ENCODE measurements at regions not wholly inside any gene's neighbourhood (a gene's known extent, or its start where the extent isn't known, plus 50 kb on each side); places are given as distances from the start of the nearest gene placed in this dataset.

GRCh38 chr4:3715855-3716630 lies 50.1 kb upstream of the ADRA2C start:
- no peak for DNase-seq (ENCODE audit: low read depth in 2 of 2)

DNA sequence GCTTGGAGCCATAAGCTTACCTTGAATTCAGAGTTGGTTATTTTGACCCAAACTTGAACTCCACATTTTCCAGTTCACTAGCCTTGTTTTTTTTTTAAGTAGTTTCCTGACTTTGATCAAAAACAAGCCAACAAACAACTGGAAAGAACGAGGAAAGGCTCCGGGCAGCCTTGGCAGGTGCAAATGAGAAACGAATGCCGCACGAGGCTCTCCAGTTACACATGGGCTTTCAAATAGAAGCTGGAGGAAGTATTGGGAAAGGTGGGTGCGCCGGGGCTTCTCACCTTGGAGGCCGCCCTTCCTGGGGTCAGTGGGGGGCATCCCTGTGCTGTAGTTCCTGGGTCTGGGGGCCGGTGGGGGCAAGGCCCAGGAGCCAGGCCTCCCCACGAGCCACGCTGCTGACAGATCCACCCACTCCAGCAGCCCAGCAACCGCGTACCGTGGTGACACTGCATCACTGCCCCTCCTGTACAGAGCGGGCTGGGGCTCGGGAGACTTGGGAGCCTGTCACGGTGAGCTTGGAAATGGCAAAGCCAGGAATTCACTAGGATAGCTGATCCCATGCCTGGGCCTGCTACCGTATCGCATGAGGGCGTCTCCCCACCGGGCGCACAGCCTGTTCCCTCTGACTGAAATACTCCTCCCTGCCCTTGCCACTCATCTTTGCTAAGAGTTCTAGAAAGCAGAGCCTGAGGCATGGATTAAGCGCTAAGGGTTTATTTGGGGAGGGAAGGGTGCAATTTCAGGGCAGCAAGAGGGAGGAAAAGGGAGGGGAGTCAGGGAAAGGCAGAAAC lies 50.9 kb upstream of the ADRA2C start:
- DNase-seq (ENCODE audit: low read depth in 2 of 2) = no peak

DNA sequence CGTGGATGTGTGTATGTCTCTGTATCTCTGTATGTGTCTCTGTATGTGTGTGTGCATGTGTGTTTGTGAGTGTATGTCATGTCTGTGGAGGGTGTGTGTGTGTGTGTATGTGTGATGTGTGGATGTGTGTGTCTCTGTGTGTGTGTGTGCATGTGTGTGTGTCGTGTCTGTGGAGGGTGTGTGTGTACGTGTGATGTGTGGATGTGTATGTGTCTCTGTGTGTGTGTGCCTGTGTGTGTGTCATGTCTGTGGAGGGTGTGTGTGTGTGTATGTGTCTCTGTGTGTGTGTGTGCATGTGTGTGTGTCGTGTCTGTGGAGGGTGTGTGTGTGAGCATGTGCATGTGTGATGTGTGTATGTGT lies 51.6 kb upstream of the ADRA2C start:
- DNase-seq (ENCODE audit: low read depth in 2 of 2) = no peak

- no peak for DNase-seq (ENCODE audit: low read depth in 2 of 2)
Observed at GRCh38 chr4:3713817-3714641, 52.2 kb upstream of the ADRA2C start.

GRCh38 chr4:3713346-3713745 lies 52.8 kb upstream of the ADRA2C start:
- DNase-seq (ENCODE audit: low read depth in 2 of 2) = no peak

DNA sequence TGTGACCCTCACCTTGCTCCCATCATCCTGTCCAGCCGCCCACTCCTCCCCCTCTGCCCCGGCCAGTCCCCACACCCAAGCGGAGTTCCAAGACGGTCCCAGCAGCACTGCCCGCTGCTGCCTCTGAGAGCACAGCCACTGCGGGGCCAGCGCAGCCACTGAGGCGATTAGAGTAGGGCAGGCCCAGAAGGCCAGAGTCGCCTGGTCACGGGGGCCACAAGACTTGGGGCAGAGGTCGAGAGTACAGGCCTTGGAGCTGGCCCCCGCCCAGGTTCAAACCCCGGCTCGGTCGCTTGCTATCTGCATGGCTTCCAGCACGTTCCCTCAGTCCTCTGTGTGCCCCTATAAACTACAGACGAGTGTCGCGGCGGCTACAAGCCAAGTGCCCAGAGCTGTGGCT lies 53.2 kb upstream of the ADRA2C start:
- DNase-seq (ENCODE audit: low read depth in 2 of 2) = no peak

- no peak for DNase-seq (ENCODE audit: low read depth in 2 of 2)
Observed at GRCh38 chr4:3712112-3712805, 53.9 kb upstream of the ADRA2C start.

DNA sequence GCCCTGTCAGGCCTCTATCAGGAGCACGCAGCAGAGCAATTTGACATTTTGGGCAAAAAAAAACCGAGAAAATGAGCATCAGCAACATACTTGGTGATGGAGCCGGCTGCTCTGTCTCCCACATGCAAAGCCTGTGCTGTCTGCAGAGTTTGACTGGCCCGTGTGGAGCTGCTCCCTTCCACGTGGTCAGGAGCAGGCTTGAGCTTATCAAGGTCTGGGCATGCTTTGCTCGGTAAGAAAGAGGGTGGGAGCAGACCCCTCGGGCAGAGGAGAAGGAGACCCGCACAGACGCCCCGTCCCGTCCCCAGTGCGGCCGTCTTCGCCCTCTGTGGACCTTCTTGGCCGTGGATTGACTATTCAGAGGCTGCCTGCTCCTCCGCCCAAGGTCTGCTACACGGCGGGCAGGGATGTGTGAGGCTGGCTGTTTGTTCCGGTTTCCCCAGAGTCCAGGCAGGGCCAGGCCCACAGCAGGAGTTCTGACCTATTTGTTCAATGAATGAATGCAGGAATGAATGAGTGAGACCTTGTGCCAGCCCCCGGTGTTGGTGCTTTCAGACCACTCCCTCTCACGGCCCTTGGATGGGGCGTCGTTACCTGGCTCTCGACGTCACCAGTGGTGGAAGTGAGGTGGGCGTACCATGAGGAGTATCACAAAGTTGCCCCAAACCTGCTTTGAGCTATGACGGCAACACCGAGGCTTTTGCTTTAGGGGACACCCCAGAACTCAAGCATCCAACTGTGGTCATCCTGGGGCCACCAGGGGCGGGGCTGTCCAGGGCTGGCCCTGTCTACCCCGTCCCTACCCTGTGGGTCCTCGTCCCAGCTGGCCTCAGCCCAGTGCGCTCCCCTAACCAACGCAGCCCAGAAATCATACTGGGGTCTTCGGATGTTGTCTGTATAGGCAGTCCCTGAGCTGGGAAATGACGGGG lies 54.7 kb upstream of the ADRA2C start:
- no peak for DNase-seq (ENCODE audit: low read depth in 2 of 2)

DNA sequence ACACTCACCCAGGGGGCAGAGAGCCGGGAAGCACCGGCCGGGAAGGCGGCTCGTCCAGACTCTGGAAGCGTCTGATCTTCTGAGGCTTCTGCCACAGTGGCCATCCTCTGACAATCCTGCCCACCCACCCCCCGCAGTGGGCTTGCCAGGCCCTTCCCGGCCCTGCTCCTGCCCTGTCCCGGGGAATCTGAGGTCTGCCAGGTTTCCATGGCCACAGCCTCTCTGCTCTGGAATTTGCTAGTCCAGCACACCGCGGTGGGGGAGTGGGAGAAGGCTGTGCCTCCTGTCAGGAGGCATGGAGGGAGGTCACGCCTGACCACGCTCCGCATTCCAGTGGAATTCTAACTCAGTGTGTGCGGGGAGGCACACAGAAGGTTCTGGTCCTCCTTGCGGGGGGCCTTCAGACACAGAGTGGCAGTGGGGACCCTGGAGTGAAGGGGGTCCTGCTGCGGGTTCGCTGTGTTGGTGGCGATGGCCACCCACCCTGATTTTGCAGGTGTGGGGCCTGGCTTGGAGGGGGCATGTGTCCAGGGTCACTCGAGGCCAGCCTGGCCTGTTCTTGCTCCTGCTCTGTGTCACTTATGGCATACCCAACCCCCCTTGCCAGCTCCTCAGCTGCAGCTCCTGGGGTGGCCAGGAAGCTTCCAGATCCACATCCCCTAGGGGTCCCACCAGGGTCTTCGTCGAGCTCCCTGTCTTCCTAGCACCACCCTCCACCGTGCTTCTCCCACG lies 55.6 kb upstream of the ADRA2C start:
- DNase-seq (ENCODE audit: low read depth in 2 of 2) = no peak

DNA sequence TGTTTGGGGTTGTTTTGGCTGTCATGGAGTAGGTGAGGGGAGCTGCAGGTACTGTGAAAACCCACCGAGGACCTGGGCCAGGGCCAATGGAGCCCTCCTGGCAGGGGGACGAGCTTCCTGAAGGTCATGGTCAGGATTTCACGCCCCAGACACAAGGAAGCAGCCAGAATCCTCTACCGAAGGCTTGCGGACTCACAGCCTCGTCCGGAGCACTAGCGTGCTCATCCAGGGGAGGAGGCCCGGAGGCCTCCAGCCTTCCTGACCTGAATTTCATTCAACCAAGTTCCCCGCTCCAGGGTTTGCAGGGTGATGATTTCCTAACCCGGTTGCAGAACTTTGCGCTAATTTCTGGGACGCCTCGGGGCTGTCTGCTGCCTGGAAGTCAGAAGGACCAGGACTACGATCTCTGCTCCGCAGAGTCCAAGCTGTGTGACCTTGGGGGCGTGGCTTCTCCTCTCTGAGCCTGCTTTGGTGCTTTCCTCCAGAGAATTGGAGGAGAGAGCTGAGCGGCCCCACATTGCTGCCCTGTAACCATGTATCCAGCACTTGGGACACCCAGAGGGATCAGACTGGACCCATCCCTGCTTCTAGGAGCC lies 56.2 kb upstream of the ADRA2C start:
- DNase-seq (ENCODE audit: low read depth in 2 of 2) = no peak

GRCh38 chr4:3709061-3709845 lies 56.9 kb upstream of the ADRA2C start:
- DNase-seq (ENCODE audit: low read depth in 2 of 2) = no peak

- DNase-seq (ENCODE audit: low read depth in 2 of 2) = no peak
Observed at GRCh38 chr4:3708611-3709010, 57.6 kb upstream of the ADRA2C start.

GRCh38 chr4:3708103-3708510 lies 58.1 kb upstream of the ADRA2C start:
- DNase-seq (ENCODE audit: low read depth in 2 of 2) = no peak

DNA sequence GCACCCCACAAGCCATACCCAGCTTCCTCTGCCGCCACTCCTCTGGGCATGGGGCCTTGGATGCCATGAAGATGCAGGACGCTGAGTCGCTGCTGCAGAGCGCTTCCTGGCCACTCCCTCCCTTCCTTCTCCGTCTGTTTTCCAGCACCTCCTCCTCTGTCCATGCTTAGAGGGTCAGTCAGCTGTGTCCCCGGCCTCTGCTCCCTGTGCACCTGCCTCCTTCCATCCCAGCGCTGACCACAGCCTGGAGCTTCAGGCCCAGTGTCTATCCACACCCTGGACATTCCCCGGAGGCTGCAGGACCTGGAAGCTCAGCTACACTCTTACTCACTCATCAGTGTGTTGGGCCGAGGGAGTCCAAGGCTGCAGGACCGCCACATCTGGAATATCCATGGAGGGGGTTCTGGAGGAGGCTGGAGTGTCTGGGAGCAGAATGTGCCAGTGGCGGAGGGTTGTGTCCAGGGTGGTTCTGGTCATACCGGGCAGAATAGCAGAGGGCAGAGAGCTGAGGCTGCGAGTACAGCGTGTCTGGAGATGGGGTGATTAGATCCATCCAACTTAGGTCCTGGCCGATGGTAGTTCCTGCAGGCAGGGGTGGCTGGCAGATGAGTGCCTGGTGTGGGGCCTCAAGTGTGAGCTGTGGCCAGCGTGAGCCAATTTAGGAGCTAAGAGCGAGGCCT lies 58.6 kb upstream of the ADRA2C start:
- no peak for DNase-seq (ENCODE audit: low read depth in 2 of 2)

DNA sequence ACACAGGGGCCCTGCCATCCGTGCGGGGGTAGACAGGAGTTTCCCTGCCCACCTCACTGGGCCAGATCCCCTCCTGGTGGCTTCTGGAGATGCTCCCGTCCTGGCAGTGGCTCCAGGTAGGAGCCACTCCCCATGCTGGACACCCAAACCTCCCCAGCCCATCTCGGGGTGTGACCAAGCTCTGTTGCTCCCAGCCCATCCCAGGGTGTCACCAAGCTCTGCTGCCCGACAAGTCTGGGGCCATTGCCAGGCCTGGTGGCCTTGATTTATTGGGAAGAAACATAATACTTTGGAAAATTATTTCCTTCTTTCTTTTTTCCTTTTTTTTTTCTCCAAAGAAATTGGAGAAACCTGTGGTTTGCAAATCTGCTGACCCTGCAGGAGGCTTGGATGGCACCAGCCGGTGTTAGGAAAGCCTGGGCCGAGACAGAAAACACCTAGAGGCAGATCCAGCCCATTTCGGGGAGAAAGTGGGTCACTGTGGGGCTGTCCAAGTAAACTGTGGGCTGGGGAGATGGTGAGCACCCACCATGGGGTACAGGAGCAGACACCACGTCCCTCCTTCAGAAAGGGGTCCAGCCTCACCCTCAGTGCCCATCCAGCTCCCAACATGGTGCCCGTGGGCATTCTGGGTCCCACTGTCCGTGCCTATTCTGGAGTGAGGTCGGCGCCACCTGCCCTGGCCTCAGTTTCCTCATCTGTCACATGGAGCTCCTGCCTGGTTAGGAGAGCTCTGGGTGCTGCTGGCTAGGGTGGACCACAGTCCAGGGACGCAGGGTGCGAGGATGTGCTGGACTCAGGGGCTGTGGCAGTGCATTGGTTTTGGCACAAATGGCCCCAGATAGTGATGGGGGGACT lies 59.4 kb upstream of the ADRA2C start:
- DNase-seq (ENCODE audit: low read depth in 2 of 2) = no peak

GRCh38 chr4:3706111-3706511 lies 60.1 kb upstream of the ADRA2C start:
- DNase-seq (ENCODE audit: low read depth in 2 of 2) = no peak

GRCh38 chr4:3705236-3705987 lies 60.8 kb upstream of the ADRA2C start:
- no peak for DNase-seq (ENCODE audit: low read depth in 2 of 2)
